ENCODE measurements at regions not wholly inside any gene's neighbourhood (a gene's known extent, or its start where the extent isn't known, plus 50 kb on each side); places are given as distances from the start of the nearest gene placed in this dataset.
A peak's percentile ranks its signal among the peaks of the same experiment; 100 is the strongest.

DNA sequence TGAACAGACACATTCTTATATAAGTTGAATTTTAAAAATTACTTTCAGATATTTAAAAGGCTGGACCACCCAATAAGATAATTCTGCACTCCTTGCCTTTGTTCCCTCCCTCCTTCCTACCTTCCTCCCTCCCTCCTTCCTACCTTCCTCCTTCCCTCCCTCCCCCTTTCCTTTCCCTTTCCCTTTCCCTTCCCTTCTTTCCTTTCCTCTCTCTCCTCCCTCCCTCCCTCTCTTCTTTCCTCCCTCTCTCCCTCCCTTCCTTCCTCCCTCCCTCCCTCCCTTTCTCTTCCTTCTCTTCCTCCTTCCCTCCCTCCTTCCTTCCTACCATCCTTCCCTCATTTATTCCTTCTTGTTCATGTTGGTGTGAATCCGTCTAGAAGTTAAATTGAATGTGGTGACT is 93.0 kb downstream of the ATP6V1G3 start (continued):
- TF ChIP-seq, protein P1, sequence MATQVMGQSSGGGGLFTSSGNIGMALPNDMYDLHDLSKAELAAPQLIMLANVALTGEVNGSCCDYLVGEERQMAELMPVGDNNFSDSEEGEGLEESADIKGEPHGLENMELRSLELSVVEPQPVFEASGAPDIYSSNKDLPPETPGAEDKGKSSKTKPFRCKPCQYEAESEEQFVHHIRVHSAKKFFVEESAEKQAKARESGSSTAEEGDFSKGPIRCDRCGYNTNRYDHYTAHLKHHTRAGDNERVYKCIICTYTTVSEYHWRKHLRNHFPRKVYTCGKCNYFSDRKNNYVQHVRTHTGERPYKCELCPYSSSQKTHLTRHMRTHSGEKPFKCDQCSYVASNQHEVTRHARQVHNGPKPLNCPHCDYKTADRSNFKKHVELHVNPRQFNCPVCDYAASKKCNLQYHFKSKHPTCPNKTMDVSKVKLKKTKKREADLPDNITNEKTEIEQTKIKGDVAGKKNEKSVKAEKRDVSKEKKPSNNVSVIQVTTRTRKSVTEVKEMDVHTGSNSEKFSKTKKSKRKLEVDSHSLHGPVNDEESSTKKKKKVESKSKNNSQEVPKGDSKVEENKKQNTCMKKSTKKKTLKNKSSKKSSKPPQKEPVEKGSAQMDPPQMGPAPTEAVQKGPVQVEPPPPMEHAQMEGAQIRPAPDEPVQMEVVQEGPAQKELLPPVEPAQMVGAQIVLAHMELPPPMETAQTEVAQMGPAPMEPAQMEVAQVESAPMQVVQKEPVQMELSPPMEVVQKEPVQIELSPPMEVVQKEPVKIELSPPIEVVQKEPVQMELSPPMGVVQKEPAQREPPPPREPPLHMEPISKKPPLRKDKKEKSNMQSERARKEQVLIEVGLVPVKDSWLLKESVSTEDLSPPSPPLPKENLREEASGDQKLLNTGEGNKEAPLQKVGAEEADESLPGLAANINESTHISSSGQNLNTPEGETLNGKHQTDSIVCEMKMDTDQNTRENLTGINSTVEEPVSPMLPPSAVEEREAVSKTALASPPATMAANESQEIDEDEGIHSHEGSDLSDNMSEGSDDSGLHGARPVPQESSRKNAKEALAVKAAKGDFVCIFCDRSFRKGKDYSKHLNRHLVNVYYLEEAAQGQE (IDR thresholded peaks at IDR 0.05; ENCODE audit: borderline replicate concordance): no peak

DNA sequence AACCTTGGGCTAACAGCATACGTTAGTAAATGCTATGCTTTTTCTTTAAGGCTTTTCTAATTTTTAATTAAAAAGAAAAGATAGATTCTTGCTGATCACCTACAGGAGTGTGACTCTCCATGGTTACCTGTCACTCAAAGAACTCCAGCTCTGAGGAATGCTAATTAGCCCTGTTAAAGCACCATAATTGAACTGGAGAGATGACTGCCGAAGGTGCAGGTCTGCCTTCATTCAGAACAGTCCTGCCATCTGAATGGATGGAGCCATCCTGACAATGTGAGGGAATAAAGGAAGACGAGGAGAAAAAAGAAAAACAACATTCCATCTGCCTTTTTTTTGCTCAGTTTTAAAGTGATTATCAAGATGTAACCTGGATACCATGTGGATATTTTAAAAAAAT is 94.6 kb downstream of the ATP6V1G3 start:
- no peaks in the 10 kb centered on the region for H3K36me3 ChIP-seq (ENCODE audit: insufficient read depth, low read length)
- no peak overlapping the region for H3K9ac ChIP-seq (ENCODE audit: low read length)
- no peaks in the 10 kb centered on the region for H3K9me2 ChIP-seq (ENCODE audit: insufficient read depth, low read length)
- H3K4me2 ChIP-seq (ENCODE audit: low read length): peak overlapping the region; percentile 32
- H3K4me3 ChIP-seq (ENCODE audit: low read length): peak overlapping the region; percentile 38
- peaks cover 2% of the 10 kb centered on the region for H3F3A ChIP-seq (ENCODE audit: insufficient read depth, low read length, poor library complexity, severe bottlenecking)
- H3K27ac ChIP-seq (ENCODE audit: low read length): peak overlapping the region; percentile 59
- no peaks in the 10 kb centered on the region for H3K79me2 ChIP-seq (replicated peaks; ENCODE audit: insufficient read depth, low read length)
- no peak for TF ChIP-seq EZH2 (IDR thresholded peaks at IDR 0.05; ENCODE audit: borderline replicate concordance, insufficient read depth, low read length, poor library complexity, severe bottlenecking)
- TF ChIP-seq RAD21 (conservative IDR thresholded peaks at IDR 0.05): no peak
- TF ChIP-seq POLR2AphosphoS5 (IDR thresholded peaks at IDR 0.05): no peak
- no peak for TF ChIP-seq TAF1 (IDR thresholded peaks at IDR 0.05; ENCODE audit: low read depth)
- no peak for TF ChIP-seq EP300 (conservative IDR thresholded peaks at IDR 0.05; ENCODE audit: poor library complexity, severe bottlenecking)
- TF ChIP-seq MXI1 (conservative IDR thresholded peaks at IDR 0.05; ENCODE audit: poor library complexity, severe bottlenecking): no peak
- TF ChIP-seq SMC3 (conservative IDR thresholded peaks at IDR 0.05; ENCODE audit: poor library complexity): no peak
- TF ChIP-seq, protein P2, sequence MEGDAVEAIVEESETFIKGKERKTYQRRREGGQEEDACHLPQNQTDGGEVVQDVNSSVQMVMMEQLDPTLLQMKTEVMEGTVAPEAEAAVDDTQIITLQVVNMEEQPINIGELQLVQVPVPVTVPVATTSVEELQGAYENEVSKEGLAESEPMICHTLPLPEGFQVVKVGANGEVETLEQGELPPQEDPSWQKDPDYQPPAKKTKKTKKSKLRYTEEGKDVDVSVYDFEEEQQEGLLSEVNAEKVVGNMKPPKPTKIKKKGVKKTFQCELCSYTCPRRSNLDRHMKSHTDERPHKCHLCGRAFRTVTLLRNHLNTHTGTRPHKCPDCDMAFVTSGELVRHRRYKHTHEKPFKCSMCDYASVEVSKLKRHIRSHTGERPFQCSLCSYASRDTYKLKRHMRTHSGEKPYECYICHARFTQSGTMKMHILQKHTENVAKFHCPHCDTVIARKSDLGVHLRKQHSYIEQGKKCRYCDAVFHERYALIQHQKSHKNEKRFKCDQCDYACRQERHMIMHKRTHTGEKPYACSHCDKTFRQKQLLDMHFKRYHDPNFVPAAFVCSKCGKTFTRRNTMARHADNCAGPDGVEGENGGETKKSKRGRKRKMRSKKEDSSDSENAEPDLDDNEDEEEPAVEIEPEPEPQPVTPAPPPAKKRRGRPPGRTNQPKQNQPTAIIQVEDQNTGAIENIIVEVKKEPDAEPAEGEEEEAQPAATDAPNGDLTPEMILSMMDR (IDR thresholded peaks at IDR 0.05; ENCODE audit: poor library complexity, severe bottlenecking): no peak
- TF ChIP-seq, protein P1 (IDR thresholded peaks at IDR 0.05; ENCODE audit: borderline replicate concordance): no peak
- no peaks in the 10 kb centered on the region for H3K9me3 ChIP-seq (ENCODE audit: low read length)
- H2AFZ ChIP-seq (ENCODE audit: low read depth, low read length): no peak overlapping the region
- H4K20me1 ChIP-seq (ENCODE audit: insufficient read depth): no peaks in the 10 kb centered on the region
- H3K27me3 ChIP-seq (ENCODE audit: insufficient read depth, low read depth, low read length): no peaks in the 10 kb centered on the region
